SK-N-MC (cell line): ENCODE measurements at regions not wholly inside any gene's neighbourhood (a gene's known extent, or its start where the extent isn't known, plus 50 kb on each side); places are given as distances from the start of the nearest gene placed in this dataset.

Source experiments
- EZH2 ChIP-seq: fragments of 200-600 bp; sonication (generic); IDR thresholded peaks from one replicate; pipeline ENCODE4 v1.6.1; 2017; ENCODE audit warnings: antibody characterized with exemption
- FOXP2 ChIP-seq: optimal IDR thresholded peaks from 2 replicates; pipeline ENCODE3; 2011; ENCODE audit warnings: mild to moderate bottlenecking, moderate library complexity; ENCODE audit not compliant: insufficient read depth; ENCODE audit errors: extremely low read length, control extremely low read depth
- POLR2AphosphoS5 ChIP-seq: IDR thresholded peaks from 2 replicates; pipeline ENCODE4 v1.6.1; 2012; ENCODE audit warnings: mild to moderate bottlenecking, low read depth, low read length, borderline replicate concordance

GRCh38 chr5:31096238-31096865 is 97.1 kb upstream of the CDH6 start:
- TF ChIP-seq EZH2 = no peak
- no peak for TF ChIP-seq POLR2AphosphoS5
- no peak for TF ChIP-seq FOXP2
